Epithelial cell of proximal tubule (primary cell): ENCODE measurements at regions not wholly inside any gene's neighbourhood (a gene's known extent, or its start where the extent isn't known, plus 50 kb on each side); places are given as distances from the start of the nearest gene placed in this dataset.

Experiments used
- DNase-seq: peaks from one replicate; pipeline ENCODE4 v3.0.0-alpha.2; 2011; ENCODE audit warnings: low read depth
- H3K4me3 ChIP-seq: 2 replicates; pipeline ENCODE4 v1.5.1; 2011; ENCODE audit warnings: low read depth, mild to moderate bottlenecking, low read length
- CTCF ChIP-seq: conservative IDR thresholded peaks from 2 replicates; pipeline ENCODE4 v1.5.1; 2012; ENCODE audit warnings: low read depth, mild to moderate bottlenecking, low read length

- no peak for DNase-seq
- TF ChIP-seq CTCF = no peak
- H3K4me3 ChIP-seq = no peak overlapping the region
Measured at GRCh38 chr18:5622905-5623304, 79.1 kb upstream of the EPB41L3 start.

GRCh38 chr18:5620289-5620688 is 76.5 kb upstream of the EPB41L3 start:
- no peak overlapping the region for H3K4me3 ChIP-seq
- DNase-seq = no peak
- TF ChIP-seq CTCF = no peak

GRCh38 chr18:5619376-5619775 is 75.6 kb upstream of the EPB41L3 start:
- no peak for TF ChIP-seq CTCF
- no peak for DNase-seq
- no peak overlapping the region for H3K4me3 ChIP-seq

- H3K4me3 ChIP-seq = no peak overlapping the region
- no peak for TF ChIP-seq CTCF
Measured at GRCh38 chr18:5618047-5618688, 74.4 kb upstream of the EPB41L3 start.

GRCh38 chr18:5611221-5611620 is 67.4 kb upstream of the EPB41L3 start:
- H3K4me3 ChIP-seq = no peak overlapping the region
- DNase-seq = no peak
- no peak for TF ChIP-seq CTCF

More at GRCh38 chr18:5618047-5618688, 74.4 kb upstream of the EPB41L3 start:
- DNase-seq = no peak

- no peak for DNase-seq
- H3K4me3 ChIP-seq = no peak overlapping the region
- no peak for TF ChIP-seq CTCF
Measured at GRCh38 chr18:5608846-5609245, 65.0 kb upstream of the EPB41L3 start.

GRCh38 chr18:5606951-5607350 is 63.2 kb upstream of the EPB41L3 start:
- no peak for DNase-seq
- no peak for TF ChIP-seq CTCF
- no peak overlapping the region for H3K4me3 ChIP-seq
